ENCODE measurements at regions not wholly inside any gene's neighbourhood (a gene's known extent, or its start where the extent isn't known, plus 50 kb on each side); places are given as distances from the start of the nearest gene placed in this dataset.
"Not testable (repeated sequence)": the region's sequence is repeated elsewhere in the genome, so short reads cannot be mapped to it uniquely, and the experiment has no call there.

DNA sequence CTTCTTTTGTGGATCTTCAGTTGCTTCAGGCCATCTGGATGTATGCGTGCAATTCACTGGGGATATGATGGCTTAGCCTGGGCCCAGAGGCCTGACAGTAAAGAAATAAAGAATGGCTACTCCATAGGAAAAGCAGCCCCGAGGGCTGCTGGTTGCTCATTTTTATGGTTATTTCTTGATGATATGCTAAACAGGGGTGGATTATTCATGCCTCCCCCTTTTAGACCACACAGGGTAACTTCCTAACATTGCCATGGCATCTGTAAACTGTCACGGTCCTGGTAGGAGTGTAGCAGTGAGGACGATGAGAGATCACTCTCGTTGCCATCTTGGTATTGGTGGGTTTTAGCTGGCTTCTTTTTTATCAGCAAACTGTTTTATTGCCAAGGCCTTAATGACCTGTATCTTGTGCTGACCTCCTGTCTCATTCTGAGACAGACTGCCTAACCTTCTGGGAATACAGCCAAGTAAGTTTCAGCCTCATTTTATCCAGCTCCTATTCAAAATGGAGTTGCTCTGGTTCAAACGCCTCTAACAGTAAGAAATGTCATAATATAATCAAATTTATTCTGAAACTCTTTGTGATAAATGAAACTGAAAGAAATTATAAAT, 60.5 kb downstream of the DSEL start:
- DNase-seq (ENCODE audit: low read depth in 2 of 2, low spot score in 1 of 2), result no peak

GRCh38 chr18:67453901-67454300, 62.6 kb downstream of the DSEL start:
- no peak for DNase-seq (ENCODE audit: low read depth in 2 of 2, low spot score in 1 of 2)

GRCh38 chr18:67451960-67452359, 64.6 kb downstream of the DSEL start:
- DNase-seq (ENCODE audit: low read depth in 2 of 2, low spot score in 1 of 2), result no peak

DNA sequence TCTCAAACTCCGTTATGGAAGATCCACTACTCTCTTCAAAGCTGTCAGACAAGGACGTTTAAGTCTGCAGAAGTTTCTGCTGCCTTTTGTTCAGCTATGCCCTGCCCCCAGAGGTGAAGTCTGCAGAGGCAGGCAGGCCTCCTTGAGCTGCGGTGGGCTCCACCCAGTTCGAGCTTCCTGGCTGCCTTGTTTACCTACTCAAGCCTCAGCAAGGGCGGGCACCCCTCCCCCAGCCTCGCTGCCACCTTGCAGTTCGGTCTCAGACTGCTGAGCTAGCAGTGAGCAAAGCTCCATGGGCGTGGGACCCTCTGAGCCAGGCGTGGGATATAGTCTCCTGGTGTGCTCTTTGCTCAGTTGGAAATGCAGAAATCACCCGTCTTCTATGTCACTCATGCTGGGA, 65.4 kb downstream of the DSEL start:
- not testable (repeated sequence) for DNase-seq (ENCODE audit: low read depth in 2 of 2, low spot score in 1 of 2)

DNA sequence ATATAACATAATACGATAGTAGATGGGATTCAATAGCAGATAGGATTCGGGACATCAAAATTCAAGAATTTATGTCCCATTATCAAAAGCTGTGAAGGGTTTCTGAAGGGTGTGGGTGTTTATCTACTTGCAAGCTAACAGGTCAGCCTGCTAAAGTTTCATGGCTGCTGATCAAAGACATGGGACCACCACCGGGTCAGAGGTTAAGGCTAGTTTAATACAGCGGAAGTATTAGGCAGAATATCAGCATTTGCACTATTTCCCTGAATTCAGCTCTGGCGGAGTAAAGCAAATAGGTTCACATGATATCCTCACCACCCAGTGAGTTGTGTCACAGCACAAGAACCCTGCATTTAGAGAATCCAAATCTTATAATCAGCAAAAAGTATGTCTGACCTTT, 82.5 kb downstream of the DSEL start:
- no peak for DNase-seq (ENCODE audit: low read depth in 2 of 2, low spot score in 1 of 2)

DNA sequence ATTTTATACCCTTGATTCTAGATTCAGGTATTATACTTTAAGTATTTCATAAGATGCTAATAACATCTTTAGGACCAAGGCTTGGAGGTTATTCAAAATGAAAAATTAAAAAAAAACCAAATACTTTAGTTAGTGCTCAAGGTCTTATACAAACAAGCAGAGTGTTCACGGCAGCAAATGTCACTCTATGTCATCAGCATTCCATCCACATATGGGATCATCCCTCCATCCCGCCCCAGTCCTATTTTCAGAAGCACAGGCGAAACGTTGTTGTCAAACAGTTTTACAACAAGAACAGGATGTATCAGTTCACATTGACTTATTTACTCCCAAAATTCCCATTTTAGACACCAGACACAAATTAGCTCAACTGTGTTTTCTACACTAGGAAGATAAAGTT, 83.7 kb downstream of the DSEL start:
- no peak for DNase-seq (ENCODE audit: low read depth in 2 of 2, low spot score in 1 of 2)

DNA sequence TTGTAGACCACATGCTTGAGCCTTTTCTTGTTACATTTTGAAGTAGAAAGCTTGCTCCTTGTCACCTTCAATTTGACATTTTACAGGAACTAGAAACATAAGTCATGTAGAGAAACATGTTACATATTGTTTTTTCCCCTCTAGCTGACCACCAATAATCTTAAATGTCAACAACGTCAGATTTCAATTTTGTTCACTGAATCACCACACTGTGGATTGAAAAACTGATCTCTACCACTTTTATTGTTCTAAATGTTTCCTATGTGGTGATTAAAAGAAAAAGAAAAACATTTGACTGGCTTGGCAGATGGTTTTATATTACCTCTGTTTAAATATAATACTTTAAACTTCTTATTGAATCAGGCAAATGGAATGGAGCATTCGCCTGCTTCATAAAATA, 87.7 kb downstream of the DSEL start:
- DNase-seq (ENCODE audit: low read depth in 2 of 2, low spot score in 1 of 2), result no peak

DNA sequence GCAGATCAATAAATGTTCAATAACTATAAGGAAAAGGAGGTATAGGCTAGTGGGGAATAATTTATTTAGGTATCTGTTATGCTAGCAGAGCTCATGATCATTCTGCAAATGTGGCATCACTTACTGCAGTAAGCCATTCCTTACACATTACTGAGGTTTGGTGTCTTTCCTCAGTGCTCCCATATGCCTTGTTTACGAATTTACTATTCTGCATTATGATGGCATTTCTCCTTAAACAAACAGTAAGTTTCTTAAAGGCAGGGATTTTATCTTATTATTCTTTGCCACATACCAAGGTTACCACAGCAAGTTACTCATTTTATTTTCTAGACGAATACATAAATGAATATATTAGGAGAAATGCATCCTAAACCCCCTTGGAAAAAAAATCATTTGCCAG, 88.4 kb downstream of the DSEL start:
- DNase-seq (ENCODE audit: low read depth in 2 of 2, low spot score in 1 of 2), result no peak

DNA sequence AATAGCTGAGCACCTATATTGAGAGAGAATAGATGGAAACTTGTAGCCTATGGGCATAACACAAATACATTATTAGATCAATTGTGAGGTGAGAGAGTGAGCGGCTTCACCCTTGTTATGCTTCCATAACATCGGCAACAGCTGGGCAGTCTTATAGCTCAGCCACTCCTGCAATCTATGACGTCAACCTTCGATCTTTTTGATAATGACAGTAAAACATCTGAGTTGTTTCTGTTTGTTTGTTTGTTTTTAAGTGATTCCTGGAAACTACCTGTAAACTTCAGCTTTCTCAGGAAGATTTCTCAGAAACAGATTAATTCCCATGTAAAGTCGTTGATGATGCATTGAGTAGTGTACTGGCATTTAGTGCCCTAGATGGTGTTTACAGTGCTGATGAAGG, 90.0 kb downstream of the DSEL start:
- no peak for DNase-seq (ENCODE audit: low read depth in 2 of 2, low spot score in 1 of 2)

GRCh38 chr18:67425672-67426071, 90.8 kb downstream of the DSEL start:
- DNase-seq (ENCODE audit: low read depth in 2 of 2, low spot score in 1 of 2), result no peak

DNA sequence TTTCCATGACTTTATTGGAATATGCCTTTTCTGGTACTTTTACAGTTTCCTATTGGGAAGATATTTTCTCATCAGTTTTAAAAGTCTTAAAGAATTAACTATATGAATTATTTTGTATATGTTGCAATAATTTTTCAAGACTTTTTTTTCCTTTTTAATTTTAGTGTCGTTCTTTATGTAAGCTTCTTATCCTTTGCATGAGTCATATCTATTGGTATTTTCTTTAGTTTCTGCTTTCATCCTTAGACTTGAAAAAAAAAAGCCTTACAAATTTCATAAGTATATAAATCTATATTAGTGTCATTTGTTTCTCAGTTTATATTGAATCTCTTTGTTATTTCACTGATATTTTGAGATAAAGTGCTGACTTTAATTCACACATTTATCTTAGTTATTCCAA, 94.9 kb downstream of the DSEL start:
- DNase-seq (ENCODE audit: low read depth in 2 of 2, low spot score in 1 of 2), result no peak

GRCh38 chr18:67417864-67418523, 98.5 kb downstream of the DSEL start:
- no peak for DNase-seq (ENCODE audit: low read depth in 2 of 2, low spot score in 1 of 2)

- DNase-seq (ENCODE audit: low read depth in 2 of 2, low spot score in 1 of 2), result no peak
Measured at GRCh38 chr18:67411116-67411515, 105.4 kb downstream of the DSEL start.

GRCh38 chr18:67410075-67411070, 106.1 kb downstream of the DSEL start:
- DNase-seq (ENCODE audit: low read depth in 2 of 2, low spot score in 1 of 2), result no peak

GRCh38 chr18:67408240-67408639, 108.3 kb downstream of the DSEL start:
- no peak for DNase-seq (ENCODE audit: low read depth in 2 of 2, low spot score in 1 of 2)

DNA sequence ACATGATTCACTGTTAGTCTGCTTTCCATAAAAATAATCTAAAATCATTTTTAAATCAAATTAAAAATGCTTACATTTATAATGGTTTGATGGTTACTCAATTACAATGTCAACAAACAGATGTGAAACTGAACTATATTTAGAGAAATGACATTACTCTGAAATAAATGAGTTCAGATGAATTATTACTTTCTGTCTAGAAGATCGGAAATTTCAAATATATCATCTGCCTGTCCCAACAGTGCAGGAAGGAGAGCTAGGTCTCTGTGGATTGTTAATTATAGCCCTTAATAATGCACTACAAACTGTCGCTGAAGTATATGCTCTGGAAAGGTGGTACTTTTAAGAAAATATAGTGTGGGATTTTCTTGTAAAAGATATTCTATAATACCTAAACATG, 109.8 kb downstream of the DSEL start:
- DNase-seq (ENCODE audit: low read depth in 2 of 2, low spot score in 1 of 2), result no peak

- no peak for DNase-seq (ENCODE audit: low read depth in 2 of 2, low spot score in 1 of 2)
Measured at GRCh38 chr18:67402543-67402942, 114.0 kb downstream of the DSEL start.

GRCh38 chr18:67400502-67401117, 115.9 kb downstream of the DSEL start:
- no peak for DNase-seq (ENCODE audit: low read depth in 2 of 2, low spot score in 1 of 2)

DNA sequence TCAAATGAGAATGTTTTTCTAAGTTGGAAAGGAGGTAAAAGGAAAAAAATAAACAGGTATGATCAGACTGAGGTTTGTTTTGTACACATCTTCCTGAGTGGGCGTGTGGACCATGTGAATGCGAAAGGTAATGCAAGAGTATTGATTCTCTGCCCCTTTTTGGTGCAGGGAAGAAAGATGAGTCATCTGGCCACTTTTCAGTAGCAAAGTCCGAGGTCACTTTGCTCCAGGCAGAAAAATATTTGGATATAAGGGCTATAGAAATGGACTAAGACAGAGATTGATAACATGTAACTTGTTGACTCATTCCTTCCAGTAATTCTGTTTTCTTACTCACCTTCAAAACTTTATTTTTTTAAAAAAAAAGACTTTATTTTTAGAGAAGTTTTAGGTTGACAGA, 130.5 kb downstream of the DSEL start:
- DNase-seq (ENCODE audit: low read depth in 2 of 2, low spot score in 1 of 2), result no peak

GRCh38 chr18:67385455-67385854, 131.1 kb downstream of the DSEL start:
- no peak for DNase-seq (ENCODE audit: low read depth in 2 of 2, low spot score in 1 of 2)

- not testable (repeated sequence) for DNase-seq (ENCODE audit: low read depth in 2 of 2, low spot score in 1 of 2)
Measured at GRCh38 chr18:67384057-67384456, 132.5 kb downstream of the DSEL start.

Measured in stimulated activated CD8-positive, alpha-beta memory T cell treated with anti-CD3 and anti-CD28 coated beads, Interleukin-4, amount 100 ng/mL, for 1 hour (primary cell).